CD4-positive, alpha-beta T cell treated with Interleukin-10 for 1 hour (primary cell): ENCODE measurements at regions not wholly inside any gene's neighbourhood (a gene's known extent, or its start where the extent isn't known, plus 50 kb on each side); places are given as distances from the start of the nearest gene placed in this dataset.
"Not testable (repeated sequence)": the region's sequence is repeated elsewhere in the genome, so short reads cannot be mapped to it uniquely, and the experiment has no call there.

Source experiments
- DNase-seq: peaks from one replicate; pipeline ENCODE4 v3.0.0-alpha.2; 2020

- no peak for DNase-seq
Observed at GRCh38 chr18:60123031-60123430, 223.2 kb downstream of the PMAIP1 start.

GRCh38 chr18:60122339-60122738 lies 222.5 kb downstream of the PMAIP1 start:
- DNase-seq: no peak

- DNase-seq: no peak
Observed at GRCh38 chr18:60120231-60120750, 220.5 kb downstream of the PMAIP1 start.

- DNase-seq: no peak
Observed at GRCh38 chr18:60117321-60117720, 217.5 kb downstream of the PMAIP1 start.

- DNase-seq: no peak
Observed at GRCh38 chr18:60113396-60113795, 213.6 kb downstream of the PMAIP1 start.

GRCh38 chr18:60112369-60112768 lies 212.6 kb downstream of the PMAIP1 start:
- no peak for DNase-seq

GRCh38 chr18:60111525-60111924 lies 211.7 kb downstream of the PMAIP1 start:
- DNase-seq: no peak

GRCh38 chr18:60110836-60111235 lies 211.0 kb downstream of the PMAIP1 start:
- no peak for DNase-seq

GRCh38 chr18:60100778-60101177 lies 201.0 kb downstream of the PMAIP1 start:
- no peak for DNase-seq

GRCh38 chr18:60099709-60100108 lies 199.9 kb downstream of the PMAIP1 start:
- no peak for DNase-seq

GRCh38 chr18:60096428-60096827 lies 196.6 kb downstream of the PMAIP1 start:
- no peak for DNase-seq

GRCh38 chr18:60092073-60092472 lies 192.3 kb downstream of the PMAIP1 start:
- no peak for DNase-seq

- DNase-seq: no peak
Observed at GRCh38 chr18:60090170-60090569, 190.4 kb downstream of the PMAIP1 start.

- no peak for DNase-seq
Observed at GRCh38 chr18:60082790-60083189, 183.0 kb downstream of the PMAIP1 start.

- no peak for DNase-seq
Observed at GRCh38 chr18:60082282-60082681, 182.5 kb downstream of the PMAIP1 start.

- no peak for DNase-seq
Observed at GRCh38 chr18:60075477-60075876, 175.7 kb downstream of the PMAIP1 start.

GRCh38 chr18:60070631-60071030 lies 170.8 kb downstream of the PMAIP1 start:
- no peak for DNase-seq

- DNase-seq: no peak
Observed at GRCh38 chr18:60069145-60069544, 169.3 kb downstream of the PMAIP1 start.

- DNase-seq: no peak
Observed at GRCh38 chr18:60067426-60068210, 167.8 kb downstream of the PMAIP1 start.

GRCh38 chr18:60066219-60066975 lies 166.6 kb downstream of the PMAIP1 start:
- no peak for DNase-seq

- no peak for DNase-seq
Observed at GRCh38 chr18:60064271-60064670, 164.5 kb downstream of the PMAIP1 start.

- DNase-seq: not testable (repeated sequence)
Observed at GRCh38 chr18:60062831-60063230, 163.0 kb downstream of the PMAIP1 start.

- no peak for DNase-seq
Observed at GRCh38 chr18:60062396-60062795, 162.6 kb downstream of the PMAIP1 start.

GRCh38 chr18:60060578-60060977 lies 160.8 kb downstream of the PMAIP1 start:
- no peak for DNase-seq
